ENCODE measurements at regions not wholly inside any gene's neighbourhood (a gene's known extent, or its start where the extent isn't known, plus 50 kb on each side); places are given as distances from the start of the nearest gene placed in this dataset.

- Mint-ChIP-seq H3K4me3 (no peak overlapping the region), H3K36me3 (no peaks in the 10 kb centered on the region), H3K9me3 (no peaks in the 10 kb centered on the region), H3K4me1 (no peaks in the 10 kb centered on the region), H3K27me3 (no peaks in the 10 kb centered on the region), H3K27ac (no peak overlapping the region)
- DNase-seq (no peak), ATAC-seq (ENCODE audit: low read depth) (no peak)
- POLR2A ChIA-PET = no interaction called here
These were observed 373.9 kb downstream of the LRRIQ3 start for GRCh38 chr1:73824065-73824464.

DNA sequence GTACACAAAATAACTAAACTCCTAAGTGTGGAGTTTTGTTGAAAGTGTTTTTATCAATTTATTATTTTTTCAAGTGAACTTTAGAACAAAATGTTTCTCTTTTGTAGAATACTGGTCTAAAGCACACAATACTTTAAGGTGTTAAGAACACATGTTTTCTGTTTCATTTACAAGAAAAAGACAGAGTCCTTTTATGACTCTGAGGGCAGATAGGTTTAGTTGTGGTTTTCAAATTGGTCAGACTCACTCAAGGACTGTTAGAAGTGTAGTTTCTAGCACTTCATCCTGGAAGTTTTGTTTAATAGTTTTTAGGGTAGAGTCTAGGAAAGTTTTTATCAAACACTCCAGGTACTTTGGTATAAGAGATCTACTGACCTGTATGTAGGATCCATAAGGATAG is 376.5 kb downstream of the LRRIQ3 start:
- Mint-ChIP-seq H3K27me3 (no peaks in the 10 kb centered on the region), H3K9me3 (no peaks in the 10 kb centered on the region), H3K27ac (no peak overlapping the region), H3K36me3 (no peaks in the 10 kb centered on the region), H3K4me1 (no peaks in the 10 kb centered on the region), H3K4me3 (no peak overlapping the region)
- POLR2A ChIA-PET = no interaction called here
- ATAC-seq (ENCODE audit: low read depth) = no peak
- no peak for DNase-seq

- Mint-ChIP-seq H3K9me3 (no peaks in the 10 kb centered on the region), H3K27ac (no peak overlapping the region), H3K36me3 (no peaks in the 10 kb centered on the region), H3K27me3 (no peaks in the 10 kb centered on the region), H3K4me3 (no peak overlapping the region), H3K4me1 (no peaks in the 10 kb centered on the region)
- DNase-seq (no peak), ATAC-seq (ENCODE audit: low read depth) (no peak)
- POLR2A ChIA-PET = no interaction called here
These were observed 377.1 kb downstream of the LRRIQ3 start for GRCh38 chr1:73820843-73821242.

- POLR2A ChIA-PET = no interaction called here
- peaks cover 1% of the 10 kb centered on the region for H3K9me3 Mint-ChIP-seq
- no peak for DNase-seq
- no peaks in the 10 kb centered on the region for H3K4me1 Mint-ChIP-seq
- H3K27ac Mint-ChIP-seq = no peak overlapping the region
- ATAC-seq (ENCODE audit: low read depth) = no peak
- peaks cover 2% of the 10 kb centered on the region for H3K27me3 Mint-ChIP-seq
- H3K36me3 Mint-ChIP-seq = no peaks in the 10 kb centered on the region
- no peak overlapping the region for H3K4me3 Mint-ChIP-seq
These were observed 384.3 kb downstream of the LRRIQ3 start for GRCh38 chr1:73813716-73814115.

- Mint-ChIP-seq H3K9me3 (peaks cover 1% of the 10 kb centered on the region), H3K27me3 (peaks cover 2% of the 10 kb centered on the region), H3K36me3 (no peaks in the 10 kb centered on the region), H3K4me1 (no peaks in the 10 kb centered on the region), H3K27ac (no peak overlapping the region), H3K4me3 (no peak overlapping the region)
- DNase-seq (no peak), ATAC-seq (ENCODE audit: low read depth) (no peak)
- POLR2A ChIA-PET = no interaction called here
These were observed 384.7 kb downstream of the LRRIQ3 start for GRCh38 chr1:73813236-73813635.

- no peak for ATAC-seq (ENCODE audit: low read depth)
- Mint-ChIP-seq H3K4me3 (no peak overlapping the region), H3K4me1 (no peaks in the 10 kb centered on the region), H3K27me3 (peaks cover 2% of the 10 kb centered on the region), H3K27ac (no peak overlapping the region), H3K9me3 (peaks cover 1% of the 10 kb centered on the region), H3K36me3 (no peaks in the 10 kb centered on the region)
- DNase-seq = no peak
- POLR2A ChIA-PET = no interaction called here
These were observed 386.2 kb downstream of the LRRIQ3 start for GRCh38 chr1:73811798-73812197.

DNA sequence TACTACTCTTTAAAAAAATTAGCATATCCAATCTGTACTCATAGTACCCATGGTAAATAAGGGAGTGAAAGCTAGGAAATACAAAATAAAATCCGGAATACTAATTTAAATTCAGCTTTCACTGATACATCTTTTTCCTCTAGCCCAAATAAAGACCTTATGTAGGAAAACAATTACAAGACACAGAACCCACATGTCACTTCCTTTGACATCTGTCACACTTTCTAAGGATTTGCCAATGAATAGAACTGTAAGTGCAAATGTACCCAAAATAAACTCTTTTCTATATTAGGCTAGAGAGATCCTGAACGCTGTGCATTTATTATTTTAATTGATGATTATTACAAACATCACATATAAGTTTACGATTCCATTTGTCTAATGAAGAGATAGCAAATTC is 393.0 kb downstream of the LRRIQ3 start:
- ATAC-seq (ENCODE audit: low read depth) = no peak
- Mint-ChIP-seq H3K4me3 (no peak overlapping the region), H3K4me1 (no peaks in the 10 kb centered on the region), H3K36me3 (no peaks in the 10 kb centered on the region), H3K9me3 (peaks cover 1% of the 10 kb centered on the region), H3K27ac (no peak overlapping the region), H3K27me3 (no peaks in the 10 kb centered on the region)
- POLR2A ChIA-PET = no interaction called here
- DNase-seq = no peak

GRCh38 chr1:73803380-73803779 is 394.6 kb downstream of the LRRIQ3 start:
- H3K4me1 Mint-ChIP-seq = no peaks in the 10 kb centered on the region
- no peak for DNase-seq
- H3K27ac Mint-ChIP-seq = no peak overlapping the region
- ATAC-seq (ENCODE audit: low read depth) = no peak
- POLR2A ChIA-PET = no interaction called here
- H3K36me3 Mint-ChIP-seq = no peaks in the 10 kb centered on the region
- H3K27me3 Mint-ChIP-seq = no peaks in the 10 kb centered on the region
- H3K4me3 Mint-ChIP-seq = no peak overlapping the region
- no peaks in the 10 kb centered on the region for H3K9me3 Mint-ChIP-seq

DNA sequence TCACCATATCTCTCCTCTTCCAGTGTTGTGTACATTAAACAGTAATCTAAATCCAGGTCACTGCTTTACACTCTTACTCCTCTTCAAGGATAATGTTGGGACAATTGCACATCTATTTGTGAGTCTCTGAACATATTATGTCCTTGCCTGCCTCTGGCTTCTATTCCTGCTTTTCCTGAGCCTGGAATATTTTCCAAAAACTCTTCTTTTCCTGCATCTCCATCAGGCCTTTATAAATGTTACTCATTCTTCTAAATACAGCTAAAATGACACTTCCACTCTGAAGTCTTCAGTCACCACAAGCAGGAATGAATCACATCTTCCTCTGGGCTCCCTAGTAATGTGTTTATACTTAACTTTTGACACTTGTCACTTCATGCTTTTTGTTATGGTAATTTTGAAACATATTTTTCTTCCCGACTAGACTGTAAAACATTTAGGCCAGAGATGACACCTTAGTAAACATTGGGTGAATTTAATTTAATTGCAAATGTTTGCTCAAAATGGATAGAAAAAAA is 396.0 kb downstream of the LRRIQ3 start:
- POLR2A ChIA-PET = no interaction called here
- H3K4me1 Mint-ChIP-seq = no peaks in the 10 kb centered on the region
- no peak overlapping the region for H3K27ac Mint-ChIP-seq
- H3K36me3 Mint-ChIP-seq = no peaks in the 10 kb centered on the region
- H3K27me3 Mint-ChIP-seq = no peaks in the 10 kb centered on the region
- ATAC-seq (ENCODE audit: low read depth) (no peak), DNase-seq (no peak)
- no peaks in the 10 kb centered on the region for H3K9me3 Mint-ChIP-seq
- H3K4me3 Mint-ChIP-seq = no peak overlapping the region

DNA sequence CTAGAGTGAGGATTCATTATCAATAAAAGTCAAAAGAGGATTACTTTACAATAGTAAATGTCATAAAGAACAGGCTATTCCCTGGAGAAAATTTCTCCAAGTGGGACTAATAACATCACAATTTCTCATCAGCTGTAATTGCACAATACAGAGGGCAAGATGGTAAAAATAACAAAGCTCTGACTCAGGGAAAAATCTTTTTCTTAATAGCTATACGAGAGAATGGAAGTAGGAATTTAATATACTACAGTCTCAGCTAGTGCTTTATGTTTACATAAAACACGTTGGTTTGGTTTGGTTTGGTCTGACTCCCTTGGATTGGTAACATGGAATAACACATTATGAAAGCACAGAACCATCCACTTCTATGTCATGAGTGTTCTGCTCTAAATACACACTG is 397.6 kb downstream of the LRRIQ3 start:
- no peak for ATAC-seq (ENCODE audit: low read depth)
- Mint-ChIP-seq H3K27ac (no peak overlapping the region), H3K9me3 (no peaks in the 10 kb centered on the region), H3K4me3 (no peak overlapping the region), H3K27me3 (no peaks in the 10 kb centered on the region), H3K4me1 (no peaks in the 10 kb centered on the region), H3K36me3 (no peaks in the 10 kb centered on the region)
- no peak for DNase-seq
- POLR2A ChIA-PET = no interaction called here

- H3K27ac Mint-ChIP-seq = no peak overlapping the region
- no peaks in the 10 kb centered on the region for H3K36me3 Mint-ChIP-seq
- no peak overlapping the region for H3K4me3 Mint-ChIP-seq
- POLR2A ChIA-PET = no interaction called here
- no peaks in the 10 kb centered on the region for H3K27me3 Mint-ChIP-seq
- no peak for ATAC-seq (ENCODE audit: low read depth)
- no peak for DNase-seq
- H3K4me1 Mint-ChIP-seq = no peaks in the 10 kb centered on the region
- H3K9me3 Mint-ChIP-seq = no peaks in the 10 kb centered on the region
These were observed 408.0 kb downstream of the LRRIQ3 start for GRCh38 chr1:73789965-73790364.

- H3K27ac Mint-ChIP-seq = no peak overlapping the region
- H3K36me3 Mint-ChIP-seq = no peaks in the 10 kb centered on the region
- ATAC-seq (ENCODE audit: low read depth) (no peak), DNase-seq (no peak)
- H3K27me3 Mint-ChIP-seq = no peaks in the 10 kb centered on the region
- no peaks in the 10 kb centered on the region for H3K9me3 Mint-ChIP-seq
- H3K4me1 Mint-ChIP-seq = no peaks in the 10 kb centered on the region
- POLR2A ChIA-PET = no interaction called here
- H3K4me3 Mint-ChIP-seq = no peak overlapping the region
These were observed 413.9 kb downstream of the LRRIQ3 start for GRCh38 chr1:73784026-73784425.

DNA sequence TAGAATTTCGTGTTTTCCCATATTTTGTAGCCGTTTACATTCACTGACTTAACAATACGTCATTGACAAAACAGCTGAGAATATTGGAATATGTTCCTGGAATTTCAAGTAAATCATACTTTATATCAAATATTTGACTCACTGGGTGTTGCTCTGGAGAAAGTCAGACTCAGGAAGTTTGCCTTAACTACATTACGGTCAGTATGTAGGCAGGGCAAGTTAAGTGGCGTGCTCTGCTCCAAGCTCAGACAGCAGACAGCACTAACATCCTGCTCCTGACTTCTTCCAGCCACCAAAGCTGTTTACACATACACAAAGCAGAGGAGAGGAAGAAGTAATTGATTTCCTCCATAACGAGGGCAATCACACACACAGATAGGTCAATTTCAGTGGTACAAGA is 414.6 kb downstream of the LRRIQ3 start:
- no peaks in the 10 kb centered on the region for H3K36me3 Mint-ChIP-seq
- no peak overlapping the region for H3K4me3 Mint-ChIP-seq
- ATAC-seq (ENCODE audit: low read depth) = no peak
- no peaks in the 10 kb centered on the region for H3K4me1 Mint-ChIP-seq
- no peak overlapping the region for H3K27ac Mint-ChIP-seq
- no peak for DNase-seq
- no peaks in the 10 kb centered on the region for H3K27me3 Mint-ChIP-seq
- POLR2A ChIA-PET = no interaction called here
- no peaks in the 10 kb centered on the region for H3K9me3 Mint-ChIP-seq

DNA sequence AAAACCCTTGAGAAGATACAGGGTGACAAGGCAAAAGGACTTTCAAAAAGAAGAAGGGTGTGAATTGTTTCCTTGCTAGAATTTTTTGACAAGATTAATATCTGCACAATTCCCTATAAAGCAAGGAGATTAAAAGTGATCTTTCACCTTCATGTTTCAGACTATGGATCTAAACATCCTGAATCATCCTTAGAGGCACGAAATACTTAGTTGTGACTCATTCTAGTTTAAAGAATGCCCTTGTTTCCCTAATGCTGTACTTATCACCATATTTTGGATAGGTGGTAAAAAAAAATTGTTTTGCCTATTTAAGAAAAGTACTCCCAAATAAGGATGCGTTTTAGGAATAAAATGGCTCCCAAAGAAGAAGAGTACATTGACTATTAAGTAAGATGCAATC is 415.1 kb downstream of the LRRIQ3 start:
- Mint-ChIP-seq H3K36me3 (no peaks in the 10 kb centered on the region), H3K4me3 (no peak overlapping the region), H3K27ac (no peak overlapping the region), H3K4me1 (no peaks in the 10 kb centered on the region), H3K27me3 (no peaks in the 10 kb centered on the region), H3K9me3 (no peaks in the 10 kb centered on the region)
- DNase-seq = no peak
- POLR2A ChIA-PET = no interaction called here
- ATAC-seq (ENCODE audit: low read depth) = no peak

- Mint-ChIP-seq H3K4me3 (no peak overlapping the region), H3K27me3 (no peaks in the 10 kb centered on the region), H3K4me1 (no peaks in the 10 kb centered on the region), H3K36me3 (no peaks in the 10 kb centered on the region), H3K9me3 (no peaks in the 10 kb centered on the region), H3K27ac (no peak overlapping the region)
- no peak for ATAC-seq (ENCODE audit: low read depth)
- no peak for DNase-seq
- POLR2A ChIA-PET = no interaction called here
These were observed 416.7 kb downstream of the LRRIQ3 start for GRCh38 chr1:73781251-73781650.

All from activated naive CD8-positive, alpha-beta T cell treated with anti-CD3 and anti-CD28 coated beads, Interleukin-2, amount 10 ng/mL, durations not matched to agents 7 days and 5 days (primary cell).